HG03103 (cell line): ENCODE measurements at regions not wholly inside any gene's neighbourhood (a gene's known extent, or its start where the extent isn't known, plus 50 kb on each side); places are given as distances from the start of the nearest gene placed in this dataset.
"Not testable (repeated sequence)": the region's sequence is repeated elsewhere in the genome, so short reads cannot be mapped to it uniquely, and the experiment has no call there.

Source experiments
- ATAC-seq: cut with Tn5 transposase; IDR thresholded peaks from one replicate; pipeline ENCODE4 v1.9.1; 2021; ENCODE audit warnings: low read depth; ENCODE audit not compliant: unreplicated experiment

- no peak for ATAC-seq
Measured at GRCh38 chr1:228937351-228937750, 202.1 kb downstream of the RHOU start.

DNA sequence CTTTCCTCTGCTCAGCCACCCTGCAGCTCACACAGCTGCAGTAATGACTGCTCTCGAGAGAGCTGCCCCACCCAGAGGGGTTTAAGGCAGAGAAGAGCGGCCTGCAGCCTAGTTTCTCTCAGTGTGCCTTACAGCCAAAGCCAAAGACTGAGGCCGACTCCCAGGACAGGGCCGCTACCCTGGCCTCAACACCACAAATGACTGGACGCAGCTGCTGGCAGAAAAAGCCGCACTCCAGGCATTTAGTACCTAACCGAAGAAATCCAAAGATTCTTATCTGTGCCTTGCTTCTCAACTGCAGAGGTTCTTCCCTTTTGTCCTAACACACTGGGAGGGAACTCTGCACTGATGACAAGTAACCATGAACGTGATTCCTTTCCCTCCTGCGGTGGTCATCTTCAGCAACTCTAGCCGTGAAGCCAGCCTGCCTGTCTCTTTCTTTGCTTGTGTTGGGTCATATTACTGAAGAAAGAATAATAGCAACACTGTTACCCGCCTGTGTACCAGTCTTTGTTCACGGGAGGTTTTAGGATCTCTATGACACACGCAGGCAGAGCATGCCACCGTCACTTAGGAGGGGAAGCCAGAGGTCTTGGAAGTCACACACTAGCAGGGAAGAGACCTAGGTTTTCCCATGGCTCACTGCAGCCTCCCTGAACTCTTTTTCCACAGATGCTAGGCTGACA is 202.7 kb downstream of the RHOU start:
- ATAC-seq, result no peak

DNA sequence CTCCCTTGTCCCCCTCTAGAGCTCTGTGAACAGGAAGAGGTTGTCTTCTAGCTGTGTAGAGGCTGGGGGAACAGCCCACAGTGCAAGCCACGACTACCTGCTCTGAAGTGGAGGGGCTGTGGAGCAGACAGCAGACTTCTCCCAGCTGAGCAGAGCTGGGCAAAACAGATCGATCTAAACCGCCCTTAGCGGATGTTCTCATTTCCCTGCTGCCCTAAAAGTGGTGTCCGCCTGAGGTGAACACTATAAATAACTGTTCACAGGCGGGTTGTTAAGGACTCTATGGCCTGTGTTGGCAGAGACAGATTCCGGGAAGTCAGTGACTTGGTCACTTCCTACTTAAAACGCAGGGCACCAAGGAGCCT is 203.2 kb downstream of the RHOU start:
- ATAC-seq, result no peak

GRCh38 chr1:228939001-228939691 is 203.9 kb downstream of the RHOU start:
- no peak for ATAC-seq

DNA sequence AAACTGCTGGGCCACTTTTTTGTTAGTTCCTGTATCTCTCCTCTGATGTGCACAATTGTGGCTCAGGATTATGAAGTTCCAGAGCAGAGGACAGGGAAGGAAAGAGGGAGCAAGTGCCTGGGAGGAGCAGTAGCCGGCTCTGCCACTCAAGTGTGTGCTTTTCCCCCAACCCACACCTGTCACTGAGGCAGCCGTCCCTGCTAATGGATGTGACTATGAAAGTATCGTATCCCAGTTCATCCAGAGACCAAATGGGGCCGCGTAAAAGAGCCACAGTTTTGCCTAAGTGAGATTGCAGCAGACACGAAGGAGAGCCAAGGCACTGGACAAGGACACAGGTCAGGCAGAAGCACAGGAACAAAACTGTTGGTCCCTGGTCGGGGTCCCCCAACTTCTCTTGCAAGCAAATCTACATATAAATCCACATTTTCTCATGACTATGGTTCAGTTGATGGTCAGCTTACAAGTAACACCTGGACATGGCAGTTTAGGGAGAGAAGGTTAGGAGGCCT is 204.7 kb downstream of the RHOU start:
- ATAC-seq, result no peak

DNA sequence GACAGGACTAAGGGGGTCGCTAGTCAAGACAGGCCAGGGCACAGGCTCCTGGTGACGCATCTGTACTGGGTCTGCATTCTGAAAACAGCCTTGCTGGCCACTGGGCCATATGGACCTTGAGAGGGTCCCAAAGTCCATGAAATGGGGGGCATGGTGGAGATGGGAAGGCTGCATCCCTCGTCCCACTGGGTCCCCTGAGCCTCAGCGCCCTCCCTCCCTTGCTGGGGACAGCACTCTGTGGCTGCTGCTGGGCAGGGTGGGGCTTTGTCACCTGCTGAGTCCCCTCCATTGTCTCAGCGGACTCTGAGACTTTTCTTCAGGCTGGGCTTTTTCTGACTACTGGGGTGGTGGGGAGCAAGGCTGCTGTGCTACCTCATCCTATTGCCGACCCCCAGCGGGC is 205.2 kb downstream of the RHOU start:
- no peak for ATAC-seq

GRCh38 chr1:228940926-228941325 is 205.6 kb downstream of the RHOU start:
- no peak for ATAC-seq

DNA sequence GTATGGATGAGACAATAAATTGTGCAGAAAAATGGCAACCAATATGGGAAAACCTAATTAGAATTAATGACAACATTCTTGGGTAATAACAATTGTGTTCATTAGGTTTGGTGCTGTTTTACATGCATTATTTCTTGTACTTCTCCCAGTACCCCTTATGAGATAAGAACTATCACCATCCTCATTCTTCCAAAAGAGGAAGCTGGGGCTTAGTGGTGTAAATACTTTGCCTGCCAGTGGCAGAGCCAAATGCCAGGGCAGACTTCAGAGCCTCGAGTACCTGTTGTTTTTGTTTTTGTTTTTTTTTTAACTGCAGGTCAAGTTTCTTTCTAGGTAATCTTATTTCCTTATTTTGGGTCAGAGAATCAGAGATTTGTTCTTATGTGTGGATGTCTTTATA is 206.4 kb downstream of the RHOU start:
- no peak for ATAC-seq

- no peak for ATAC-seq
Measured at GRCh38 chr1:228943436-228943835, 208.2 kb downstream of the RHOU start.

GRCh38 chr1:228944296-228944695 is 209.0 kb downstream of the RHOU start:
- no peak for ATAC-seq

DNA sequence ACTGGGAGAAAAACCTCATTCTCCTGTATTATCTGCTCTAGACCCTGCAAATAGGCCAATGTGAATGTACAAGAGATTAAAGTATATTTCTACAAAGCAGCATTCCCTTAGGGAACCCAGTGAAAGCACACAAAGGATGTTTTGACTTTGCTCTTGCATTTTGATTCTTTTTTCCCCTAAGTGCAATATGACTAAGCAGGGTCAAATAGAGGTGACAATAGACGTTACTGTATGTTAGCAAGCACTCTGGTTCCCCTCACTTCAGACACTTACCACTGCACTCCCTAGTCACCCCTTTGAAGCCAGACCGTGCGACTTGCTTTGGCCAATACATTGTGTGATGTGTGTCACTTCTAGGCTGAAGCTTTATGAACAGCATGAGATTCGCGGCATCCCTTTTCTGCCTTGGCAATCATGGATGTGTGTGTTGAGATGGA is 209.7 kb downstream of the RHOU start:
- ATAC-seq, result no peak

GRCh38 chr1:228945885-228946284 is 210.6 kb downstream of the RHOU start:
- ATAC-seq, result no peak

GRCh38 chr1:228949617-228950016 is 214.3 kb downstream of the RHOU start:
- not testable (repeated sequence) for ATAC-seq

DNA sequence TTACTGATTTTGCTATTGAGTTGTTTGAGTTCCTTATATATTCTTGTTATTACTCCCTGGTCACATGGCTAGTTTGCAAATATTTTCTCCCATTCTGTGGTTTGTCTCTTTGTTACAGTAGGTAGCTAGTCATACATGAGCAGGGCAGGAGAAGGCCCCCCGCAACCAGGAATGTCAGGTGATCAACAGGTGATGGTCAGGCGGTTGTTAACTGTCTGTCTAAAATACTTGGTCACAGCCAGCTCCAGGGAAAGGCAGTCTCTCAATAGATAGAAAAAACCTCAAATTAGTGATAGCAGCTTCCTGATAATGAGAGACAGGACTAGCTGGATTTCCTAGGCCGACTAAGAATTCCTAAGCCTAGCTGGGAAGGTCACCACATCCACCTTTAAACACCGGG is 217.9 kb downstream of the RHOU start:
- ATAC-seq, result no peak

GRCh38 chr1:228953808-228954207 is 218.5 kb downstream of the RHOU start:
- ATAC-seq, result not testable (repeated sequence)

DNA sequence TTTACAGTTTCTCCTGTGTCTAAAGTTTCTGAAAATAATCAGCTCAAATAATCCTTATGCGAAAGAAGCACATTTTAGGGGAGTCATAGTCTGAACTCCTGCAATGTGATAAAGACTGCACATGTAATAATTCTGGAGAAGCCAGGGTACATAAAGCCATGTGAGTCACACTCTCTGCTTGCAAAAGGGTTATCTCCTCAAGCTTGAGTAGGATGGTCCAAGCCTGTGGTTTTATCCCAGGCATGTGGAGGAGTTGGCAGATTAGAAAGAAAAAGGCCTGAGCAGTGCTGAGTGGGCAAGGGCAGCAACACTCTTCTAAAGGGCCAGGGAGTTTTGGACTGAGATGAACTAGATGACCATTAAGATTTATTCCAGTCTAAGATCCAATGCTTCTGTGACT is 220.4 kb downstream of the RHOU start:
- ATAC-seq, result no peak

DNA sequence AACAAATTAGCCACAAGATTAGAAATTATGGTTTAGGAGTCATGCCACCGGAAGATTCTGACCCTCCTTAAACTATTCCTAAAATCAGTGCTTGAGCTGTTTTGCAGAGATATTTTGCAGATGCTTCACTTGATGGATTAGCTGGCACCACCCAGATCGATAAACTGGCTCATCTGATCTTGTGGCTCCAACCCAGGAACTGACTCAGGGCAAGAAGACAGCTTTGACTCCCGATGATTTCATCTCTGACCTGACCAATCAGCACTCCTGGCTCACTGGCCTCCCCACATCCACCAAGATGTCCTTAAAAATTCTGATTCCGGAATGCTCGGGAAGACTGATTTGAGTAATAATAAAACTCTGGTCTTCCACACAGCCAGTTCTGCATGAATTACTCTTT is 221.6 kb downstream of the RHOU start:
- ATAC-seq, result no peak

- ATAC-seq, result no peak
Measured at GRCh38 chr1:228957535-228957934, 222.3 kb downstream of the RHOU start.

DNA sequence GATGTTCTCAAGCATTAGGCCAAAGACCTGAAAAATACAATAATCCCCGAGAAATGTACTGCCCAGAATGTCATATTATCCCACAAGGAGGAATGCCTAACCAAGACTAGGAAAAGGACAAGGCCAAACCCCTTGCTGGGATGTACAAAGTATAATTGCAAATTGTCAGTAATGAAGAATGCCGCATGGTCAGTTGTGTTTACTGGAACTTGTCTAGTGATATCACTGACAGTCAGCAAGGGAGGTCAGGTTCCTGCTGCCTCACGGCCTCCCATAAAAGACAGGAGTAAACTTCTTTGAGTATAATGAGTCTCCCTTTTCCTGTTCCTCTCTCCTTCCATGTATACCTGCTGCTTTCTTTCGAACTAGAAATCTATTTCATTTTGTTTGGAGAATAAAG is 222.8 kb downstream of the RHOU start:
- no peak for ATAC-seq

DNA sequence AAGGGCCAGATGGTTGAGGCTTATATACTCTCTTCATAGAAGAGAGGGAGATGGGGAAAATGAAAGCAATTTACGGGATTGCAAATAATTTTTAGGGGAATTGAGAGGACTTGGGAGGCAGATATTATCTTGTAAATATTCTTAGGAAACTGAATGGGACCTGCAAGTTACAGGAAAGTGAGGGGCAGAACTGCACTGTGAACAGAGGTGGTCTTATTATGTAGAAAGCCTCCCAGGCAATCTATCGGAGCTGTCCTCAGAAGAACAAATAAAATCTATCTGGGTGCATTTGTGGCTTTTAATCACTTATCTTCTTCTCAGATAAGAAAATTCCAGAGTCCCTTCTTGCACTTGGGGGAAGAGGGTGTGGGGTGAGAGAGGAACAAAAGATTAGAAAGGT is 223.5 kb downstream of the RHOU start:
- ATAC-seq, result no peak

GRCh38 chr1:228960705-228961104 is 225.4 kb downstream of the RHOU start:
- no peak for ATAC-seq

GRCh38 chr1:228961511-228961910 is 226.2 kb downstream of the RHOU start:
- ATAC-seq, result no peak
